ENCODE measurements at regions not wholly inside any gene's neighbourhood (a gene's known extent, or its start where the extent isn't known, plus 50 kb on each side); places are given as distances from the start of the nearest gene placed in this dataset.

GRCh38 chr6:14930366-14930989 lies 315.4 kb upstream of the JARID2 start:
- Histone ChIP-seq H3K4me3 (ENCODE audit: low read depth, low read length) (no peak overlapping the region), H3K36me3 (ENCODE audit: control insufficient read depth, insufficient read depth, low read length) (no peaks in the 10 kb centered on the region), H3K27me3 (replicated peaks; ENCODE audit: control insufficient read depth, insufficient read depth, low read length) (no peaks in the 10 kb centered on the region), H3K4me1 (no peaks in the 10 kb centered on the region), H3K9me3 (no peaks in the 10 kb centered on the region)
- no TSS peak for BruUV-seq (replicated peaks)
- H3K27ac Mint-ChIP-seq (ENCODE audit: unreplicated experiment): no peak overlapping the region
- ChIA-PET CTCF (no interaction called here), POLR2A (no interaction called here)
- H3K36me3 Mint-ChIP-seq (ENCODE audit: insufficient read depth, unreplicated experiment): no peaks in the 10 kb centered on the region
- TF ChIP-seq, protein P1, sequence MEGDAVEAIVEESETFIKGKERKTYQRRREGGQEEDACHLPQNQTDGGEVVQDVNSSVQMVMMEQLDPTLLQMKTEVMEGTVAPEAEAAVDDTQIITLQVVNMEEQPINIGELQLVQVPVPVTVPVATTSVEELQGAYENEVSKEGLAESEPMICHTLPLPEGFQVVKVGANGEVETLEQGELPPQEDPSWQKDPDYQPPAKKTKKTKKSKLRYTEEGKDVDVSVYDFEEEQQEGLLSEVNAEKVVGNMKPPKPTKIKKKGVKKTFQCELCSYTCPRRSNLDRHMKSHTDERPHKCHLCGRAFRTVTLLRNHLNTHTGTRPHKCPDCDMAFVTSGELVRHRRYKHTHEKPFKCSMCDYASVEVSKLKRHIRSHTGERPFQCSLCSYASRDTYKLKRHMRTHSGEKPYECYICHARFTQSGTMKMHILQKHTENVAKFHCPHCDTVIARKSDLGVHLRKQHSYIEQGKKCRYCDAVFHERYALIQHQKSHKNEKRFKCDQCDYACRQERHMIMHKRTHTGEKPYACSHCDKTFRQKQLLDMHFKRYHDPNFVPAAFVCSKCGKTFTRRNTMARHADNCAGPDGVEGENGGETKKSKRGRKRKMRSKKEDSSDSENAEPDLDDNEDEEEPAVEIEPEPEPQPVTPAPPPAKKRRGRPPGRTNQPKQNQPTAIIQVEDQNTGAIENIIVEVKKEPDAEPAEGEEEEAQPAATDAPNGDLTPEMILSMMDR (IDR thresholded peaks at IDR 0.05; ENCODE audit: insufficient read depth in 1 of 2, low read depth in 1 of 2, low read length in 1 of 2, severe bottlenecking in 1 of 2, unreplicated experiment in 1 of 2): no peak
- no peaks in the 10 kb centered on the region for H3K4me1 Mint-ChIP-seq (ENCODE audit: low read depth, unreplicated experiment)
- no peak for DNase-seq
- no peaks in the 10 kb centered on the region for H3K9me3 Mint-ChIP-seq (ENCODE audit: unreplicated experiment)
- no peak overlapping the region for H3K4me3 Mint-ChIP-seq (ENCODE audit: unreplicated experiment)
- H3K27me3 Mint-ChIP-seq (ENCODE audit: insufficient read depth, unreplicated experiment): no peaks in the 10 kb centered on the region
- intact Hi-C loops (cut with micrococcal nuclease; ENCODE audit: unreplicated experiment): no loop called here

GRCh38 chr6:14932485-14933182 lies 313.2 kb upstream of the JARID2 start:
- BruUV-seq (replicated peaks): no TSS peak
- CTCF ChIA-PET: no interaction called here
- no peaks in the 10 kb centered on the region for H3K27me3 ChIP-seq (replicated peaks; ENCODE audit: control insufficient read depth, insufficient read depth, low read length)

DNA sequence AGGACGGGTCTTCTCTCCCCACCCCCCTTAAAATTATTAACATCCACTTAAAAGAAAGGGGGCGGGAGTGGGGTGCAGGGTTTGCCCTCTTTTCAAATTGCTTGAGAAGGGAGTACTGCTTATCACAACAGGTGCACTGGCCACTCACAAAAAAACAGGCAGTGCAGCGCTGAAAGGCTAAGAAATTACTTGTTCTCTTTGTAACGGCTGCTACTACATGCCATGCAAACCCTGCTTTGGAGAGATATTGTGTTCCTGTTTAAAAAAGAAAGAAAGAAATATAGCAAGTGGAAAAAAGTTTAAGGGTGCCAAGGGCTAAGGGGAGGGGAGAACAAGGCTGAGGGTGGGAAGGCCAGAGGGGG lies 312.7 kb upstream of the JARID2 start:
- H3K4me3 ChIP-seq (ENCODE audit: low read depth, low read length): no peak overlapping the region
- Mint-ChIP-seq H3K9me3 (ENCODE audit: unreplicated experiment) (no peaks in the 10 kb centered on the region), H3K36me3 (ENCODE audit: insufficient read depth, unreplicated experiment) (no peaks in the 10 kb centered on the region), H3K27me3 (ENCODE audit: insufficient read depth, unreplicated experiment) (no peaks in the 10 kb centered on the region), H3K27ac (ENCODE audit: unreplicated experiment) (no peak overlapping the region), H3K4me1 (ENCODE audit: low read depth, unreplicated experiment) (no peaks in the 10 kb centered on the region), H3K4me3 (ENCODE audit: unreplicated experiment) (no peak overlapping the region)
- intact Hi-C loops (cut with micrococcal nuclease; ENCODE audit: unreplicated experiment): no loop called here
- H3K36me3 ChIP-seq (ENCODE audit: control insufficient read depth, insufficient read depth, low read length): no peaks in the 10 kb centered on the region
- BruUV-seq (replicated peaks): no TSS peak
- TF ChIP-seq, protein P1 (IDR thresholded peaks at IDR 0.05; ENCODE audit: insufficient read depth in 1 of 2, low read depth in 1 of 2, low read length in 1 of 2, severe bottlenecking in 1 of 2, unreplicated experiment in 1 of 2): no peak
- H3K4me1 ChIP-seq: no peaks in the 10 kb centered on the region
- H3K9me3 ChIP-seq: no peaks in the 10 kb centered on the region
- no peak for DNase-seq
- H3K27me3 ChIP-seq (replicated peaks; ENCODE audit: control insufficient read depth, insufficient read depth, low read length): no peaks in the 10 kb centered on the region
- ChIA-PET CTCF (no interaction called here), POLR2A (no interaction called here)

More at GRCh38 chr6:14932485-14933182, 313.2 kb upstream of the JARID2 start:
- no peaks in the 10 kb centered on the region for H3K9me3 ChIP-seq
- no peaks in the 10 kb centered on the region for H3K9me3 Mint-ChIP-seq (ENCODE audit: unreplicated experiment)
- intact Hi-C loops (cut with micrococcal nuclease; ENCODE audit: unreplicated experiment): no loop called here
- H3K36me3 ChIP-seq (ENCODE audit: control insufficient read depth, insufficient read depth, low read length): no peaks in the 10 kb centered on the region
- no peak overlapping the region for H3K4me3 ChIP-seq (ENCODE audit: low read depth, low read length)
- TF ChIP-seq, protein P1 (IDR thresholded peaks at IDR 0.05; ENCODE audit: insufficient read depth in 1 of 2, low read depth in 1 of 2, low read length in 1 of 2, severe bottlenecking in 1 of 2, unreplicated experiment in 1 of 2): no peak
- H3K36me3 Mint-ChIP-seq (ENCODE audit: insufficient read depth, unreplicated experiment): no peaks in the 10 kb centered on the region
- no peaks in the 10 kb centered on the region for H3K27me3 Mint-ChIP-seq (ENCODE audit: insufficient read depth, unreplicated experiment)
- DNase-seq: no peak
- no peak overlapping the region for H3K4me3 Mint-ChIP-seq (ENCODE audit: unreplicated experiment)
- POLR2A ChIA-PET: no interaction called here
- no peaks in the 10 kb centered on the region for H3K4me1 ChIP-seq
- no peak overlapping the region for H3K27ac Mint-ChIP-seq (ENCODE audit: unreplicated experiment)
- no peaks in the 10 kb centered on the region for H3K4me1 Mint-ChIP-seq (ENCODE audit: low read depth, unreplicated experiment)

All from Caco-2 (cell line).